GM03348 (cell line): ENCODE measurements at regions not wholly inside any gene's neighbourhood (a gene's known extent, or its start where the extent isn't known, plus 50 kb on each side); places are given as distances from the start of the nearest gene placed in this dataset.
A peak's percentile ranks its signal among the peaks of the same experiment; 100 is the strongest.

ENCODE experiments used
- DNase-seq: peaks from one replicate; pipeline ENCODE4 v3.0.0; 2012; ENCODE audit warnings: low spot score

GRCh38 chr10:47077941-47078340 is 166.7 kb downstream of the PTPN20 start:
- DNase-seq = no peak

- DNase-seq = no peak
Observed at GRCh38 chr10:47078393-47079203, 167.4 kb downstream of the PTPN20 start.

- DNase-seq = no peak
Observed at GRCh38 chr10:47079204-47079580, 168.0 kb downstream of the PTPN20 start.

GRCh38 chr10:47081264-47081663 is 170.0 kb downstream of the PTPN20 start:
- no peak for DNase-seq

GRCh38 chr10:47082055-47082784 is 171.0 kb downstream of the PTPN20 start:
- no peak for DNase-seq

DNA sequence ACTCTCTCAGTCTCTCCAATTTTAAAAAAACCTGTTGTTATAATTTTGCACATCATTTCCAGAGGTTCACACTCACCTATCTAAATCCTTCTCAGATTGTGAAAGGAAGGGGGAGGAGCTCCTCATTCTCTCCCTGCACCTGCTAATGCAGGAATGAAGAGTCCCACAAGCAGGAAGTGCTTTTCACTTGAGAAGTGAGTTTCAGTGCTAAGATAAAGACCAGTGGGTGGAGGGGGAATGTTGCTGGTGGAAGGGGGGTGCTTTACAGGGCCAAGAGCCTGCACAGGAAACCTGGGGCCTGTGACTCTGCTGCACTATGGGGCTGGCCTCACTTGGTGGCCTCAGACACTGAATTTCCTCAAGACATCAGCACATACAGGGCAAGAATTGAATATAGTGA is 176.4 kb downstream of the PTPN20 start:
- DNase-seq = no peak

GRCh38 chr10:47088656-47089354 is 177.6 kb downstream of the PTPN20 start:
- DNase-seq = no peak

DNA sequence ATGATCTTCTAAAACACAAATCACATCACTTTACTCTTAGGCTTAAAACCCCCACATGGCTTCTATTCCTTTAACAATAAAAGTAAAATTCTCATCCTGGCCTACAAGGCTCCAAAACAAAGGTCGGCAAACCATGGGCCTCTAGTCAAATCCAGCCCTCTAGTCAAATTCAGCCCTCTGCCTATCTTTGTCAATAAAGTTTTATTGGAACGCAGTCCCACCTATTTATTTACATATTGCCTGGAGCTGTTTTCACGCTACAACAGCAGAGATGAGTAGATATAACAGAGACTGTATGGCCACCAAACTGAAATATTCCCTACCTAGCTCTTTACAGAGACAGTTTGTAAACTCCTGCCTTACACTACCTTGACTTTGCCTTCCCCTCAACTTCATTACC is 178.8 kb downstream of the PTPN20 start:
- no peak for DNase-seq

- no peak for DNase-seq
Observed at GRCh38 chr10:47090903-47091302, 179.7 kb downstream of the PTPN20 start.

DNA sequence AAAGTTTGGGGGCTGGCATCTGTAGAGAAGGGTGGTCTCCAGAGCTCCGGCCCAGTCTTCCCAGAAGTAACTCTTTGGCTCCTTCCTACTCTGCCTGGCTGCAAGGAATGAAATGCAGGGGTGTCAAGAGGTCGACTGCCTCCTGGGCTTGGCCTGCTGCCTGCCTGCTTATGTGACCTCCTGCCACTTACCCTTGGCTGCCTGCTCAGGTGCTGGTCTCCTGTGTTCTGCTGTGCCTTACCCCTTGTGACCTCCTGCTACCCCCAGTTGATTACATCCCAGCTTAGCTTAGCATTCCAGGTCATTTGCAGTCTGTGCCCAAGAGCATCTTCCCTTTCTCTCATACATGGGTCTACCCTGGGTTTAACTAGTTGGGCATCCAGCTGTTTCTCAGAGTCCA is 180.2 kb downstream of the PTPN20 start:
- no peak for DNase-seq

DNA sequence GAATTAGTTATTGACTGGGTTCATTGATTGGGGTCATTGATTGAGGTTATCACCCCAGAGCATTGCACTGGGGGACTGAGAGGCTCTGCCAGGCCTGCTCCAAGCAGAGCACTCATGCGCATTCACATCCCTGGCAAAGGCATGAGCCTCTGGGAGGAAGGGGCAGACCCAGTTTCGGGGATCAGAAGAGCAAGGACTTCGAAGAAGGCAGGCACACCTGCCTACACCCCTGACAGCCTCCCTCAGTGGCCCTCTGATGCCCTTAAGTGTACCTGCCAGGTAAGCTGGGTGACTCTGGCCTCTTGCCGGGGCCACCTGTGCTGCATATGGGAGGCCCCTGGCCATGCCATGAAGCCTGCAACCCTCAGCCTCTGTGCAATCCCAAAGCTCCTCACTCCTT is 181.1 kb downstream of the PTPN20 start:
- no peak for DNase-seq

DNA sequence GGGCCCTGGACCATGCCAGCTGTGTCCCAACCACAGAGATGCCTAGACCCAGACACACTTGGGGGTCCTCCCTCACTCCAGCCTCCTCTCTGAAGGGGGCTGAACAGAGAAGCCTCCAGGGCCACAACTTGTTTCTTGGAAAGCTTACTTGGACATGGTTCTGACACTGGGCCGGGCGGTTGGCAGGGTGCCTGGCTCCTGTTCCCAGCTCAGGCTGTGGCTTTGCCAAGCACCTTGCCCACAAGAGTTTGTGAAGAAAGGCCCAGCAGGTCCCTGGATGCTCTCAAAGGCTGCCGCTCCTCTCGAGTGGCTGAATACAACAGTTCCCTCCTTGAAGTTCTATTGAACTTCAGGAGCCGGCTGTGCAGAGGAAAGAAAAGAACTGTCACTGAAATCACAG is 181.6 kb downstream of the PTPN20 start:
- no peak for DNase-seq

GRCh38 chr10:47094126-47094525 is 182.9 kb downstream of the PTPN20 start:
- no peak for DNase-seq

DNA sequence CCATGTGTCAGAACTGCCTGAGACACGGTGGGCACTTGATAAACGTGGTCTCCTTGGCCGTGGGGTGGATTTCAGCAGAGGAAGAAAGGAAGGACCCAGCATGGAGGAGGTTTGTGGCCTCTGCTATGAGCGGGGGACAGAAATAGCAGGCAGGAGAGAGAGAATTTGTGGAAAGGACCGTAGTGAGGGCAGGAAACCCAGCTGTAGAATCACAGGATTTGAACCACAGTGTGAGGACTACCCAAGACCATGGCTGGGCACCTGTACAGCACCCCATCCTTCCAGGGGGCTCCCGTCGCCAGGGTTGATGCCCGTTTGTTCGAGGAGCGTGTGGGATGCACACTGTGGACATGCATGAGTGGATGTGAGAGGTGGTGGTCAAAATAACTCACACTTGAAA is 183.4 kb downstream of the PTPN20 start:
- no peak for DNase-seq

GRCh38 chr10:47095211-47095610 is 184.0 kb downstream of the PTPN20 start:
- DNase-seq = no peak

DNA sequence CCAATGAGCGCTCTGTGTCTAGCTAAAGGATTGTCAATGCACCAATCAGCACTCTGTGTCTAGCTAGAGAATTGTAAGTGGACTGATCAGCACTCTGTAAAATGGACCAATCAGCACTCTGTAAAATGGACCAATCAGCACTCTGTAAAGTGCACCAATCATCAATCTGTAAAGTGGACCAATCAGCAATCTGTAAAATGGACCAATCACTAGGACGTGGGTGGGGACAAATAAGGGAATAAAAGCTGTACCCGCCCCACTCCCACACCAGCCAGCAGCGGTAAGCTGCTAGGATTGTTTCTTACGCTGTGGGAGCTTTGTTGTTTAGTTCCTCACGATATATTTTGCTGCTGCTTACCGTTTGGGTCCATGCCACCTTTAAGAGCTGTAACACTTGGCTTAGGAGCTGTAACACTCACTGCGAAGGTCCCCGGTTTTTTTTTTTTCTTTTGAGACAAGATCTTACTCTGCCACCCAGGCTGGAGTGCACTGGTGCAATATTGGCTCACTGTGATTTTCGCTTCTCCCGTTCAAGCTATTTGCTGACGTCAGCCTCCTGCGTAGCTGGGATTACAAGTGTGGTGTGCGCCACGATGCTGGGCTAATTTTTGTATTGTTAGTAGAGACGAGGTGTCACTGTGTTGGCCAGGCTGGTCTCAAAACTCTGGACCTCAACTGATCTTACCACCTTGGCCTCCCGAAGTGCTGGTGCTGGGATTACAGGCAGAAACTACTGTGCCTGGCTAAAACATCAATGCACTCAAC is 184.8 kb downstream of the PTPN20 start:
- DNase-seq = no peak

GRCh38 chr10:47098238-47098637 is 187.0 kb downstream of the PTPN20 start:
- DNase-seq = no peak

DNA sequence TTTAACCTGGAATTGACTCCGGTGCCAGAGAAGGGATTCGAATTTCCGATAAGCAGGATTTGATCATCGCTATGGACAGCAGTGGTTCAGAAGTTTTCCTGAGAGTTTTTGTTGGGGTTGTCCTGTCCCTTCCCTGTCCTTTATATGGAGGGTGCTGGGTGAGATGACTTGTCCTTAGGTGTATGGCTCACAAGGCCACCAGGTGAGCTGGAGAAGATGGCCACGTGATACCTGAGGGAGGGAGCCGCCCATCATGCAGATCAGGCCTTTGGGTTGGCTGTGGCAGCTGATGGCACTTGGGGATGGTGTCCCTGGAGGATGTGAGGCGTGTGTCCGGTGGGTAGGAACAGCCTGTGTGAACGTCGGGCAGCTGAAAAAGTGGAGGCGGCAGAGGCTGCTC is 187.7 kb downstream of the PTPN20 start:
- DNase-seq = no peak

DNA sequence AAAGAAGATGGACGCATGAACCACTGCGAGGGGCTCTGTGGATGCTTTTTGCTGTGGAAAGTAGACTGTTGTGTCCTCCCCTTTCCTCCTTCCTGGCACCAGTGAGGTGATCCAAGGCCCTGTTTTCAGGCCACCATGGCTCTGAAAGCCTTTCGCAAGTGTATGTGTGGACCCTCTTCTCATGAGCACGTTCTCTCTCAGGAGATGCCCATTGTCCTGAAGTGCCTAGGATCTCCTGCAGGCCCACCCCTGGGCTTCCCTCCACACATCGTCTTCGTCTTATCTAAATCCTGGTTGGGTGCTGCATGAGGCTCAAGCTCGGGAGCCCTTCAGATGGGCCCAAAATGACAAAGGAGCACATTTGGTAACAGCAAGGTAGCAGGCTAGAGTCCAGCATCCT is 188.2 kb downstream of the PTPN20 start:
- DNase-seq = no peak

- DNase-seq = no peak
Observed at GRCh38 chr10:47101196-47101595, 190.0 kb downstream of the PTPN20 start.

DNA sequence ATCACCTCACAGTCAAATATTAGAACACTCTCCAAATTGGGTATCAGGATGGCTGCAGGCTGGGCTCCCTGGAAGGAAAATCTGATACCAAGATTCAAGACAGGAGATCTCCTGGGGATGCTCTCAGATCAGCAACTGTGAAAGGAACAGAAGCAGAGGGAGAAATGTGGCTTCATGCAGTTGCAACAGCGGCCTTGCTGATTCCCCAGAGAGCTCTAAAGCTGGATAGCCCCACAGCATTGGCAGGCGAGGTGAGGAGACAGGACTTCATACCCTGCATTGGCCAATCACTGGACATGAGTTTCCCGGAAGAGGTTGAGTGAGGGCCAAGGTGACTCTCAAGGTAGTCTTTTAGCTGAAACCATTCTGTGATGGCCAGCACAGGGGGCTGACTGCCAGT is 190.6 kb downstream of the PTPN20 start:
- DNase-seq = peak; percentile 29

- no peak for DNase-seq
Observed at GRCh38 chr10:47104151-47104605, 192.9 kb downstream of the PTPN20 start.
